H1 (cell line): ENCODE measurements at regions not wholly inside any gene's neighbourhood (a gene's known extent, or its start where the extent isn't known, plus 50 kb on each side); places are given as distances from the start of the nearest gene placed in this dataset.

ENCODE experiments used
- EGR1 ChIP-seq: IDR thresholded peaks from 2 replicates; pipeline ENCODE4 v1.6.1; 2011; ENCODE audit warnings: low read depth, low read length, borderline replicate concordance
- HDAC6 ChIP-seq: IDR thresholded peaks from one replicate; pipeline ENCODE4 v1.7.1; 2012; ENCODE audit warnings: low read depth, mild to moderate bottlenecking, inconsistent platforms, low read length, moderate library complexity
- SP4 ChIP-seq: IDR thresholded peaks from 2 replicates; pipeline ENCODE4 v1.6.1; 2012; ENCODE audit warnings: low read length, inconsistent platforms
- ZNF274 ChIP-seq: IDR thresholded peaks from 2 replicates; pipeline ENCODE4 v1.7.0; 2012; ENCODE audit warnings: low read length, borderline replicate concordance; ENCODE audit errors: extremely low read depth
- TF ChIP-seq, protein P1 (sequence below): IDR thresholded peaks from 2 replicates; pipeline ENCODE4 v1.6.1; 2012; ENCODE audit warnings: low read length, inconsistent platforms

DNA sequence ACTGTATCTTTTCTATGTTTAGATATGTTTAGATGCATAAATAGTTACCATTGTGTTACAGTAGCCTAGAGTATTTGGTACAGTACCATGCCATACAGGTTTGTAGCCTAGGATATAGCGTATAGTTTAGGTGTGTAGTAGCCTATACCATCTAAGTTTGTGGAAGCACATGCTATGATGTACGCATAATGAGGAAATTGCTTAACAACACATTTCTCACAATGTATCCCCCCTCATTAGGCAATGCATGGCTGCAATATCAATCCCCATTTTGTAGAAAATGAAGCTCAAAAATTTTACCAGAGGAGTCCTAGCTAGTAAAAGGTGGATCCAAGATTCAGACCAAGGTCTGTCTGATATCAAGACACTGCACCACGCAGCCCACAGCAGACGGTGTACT is 376.4 kb upstream of the NFE2L3 start (continued):
- TF ChIP-seq HDAC6 (no peak), ZNF274 (no peak), EGR1 (no peak), SP4 (no peak)
- TF ChIP-seq, protein P1, sequence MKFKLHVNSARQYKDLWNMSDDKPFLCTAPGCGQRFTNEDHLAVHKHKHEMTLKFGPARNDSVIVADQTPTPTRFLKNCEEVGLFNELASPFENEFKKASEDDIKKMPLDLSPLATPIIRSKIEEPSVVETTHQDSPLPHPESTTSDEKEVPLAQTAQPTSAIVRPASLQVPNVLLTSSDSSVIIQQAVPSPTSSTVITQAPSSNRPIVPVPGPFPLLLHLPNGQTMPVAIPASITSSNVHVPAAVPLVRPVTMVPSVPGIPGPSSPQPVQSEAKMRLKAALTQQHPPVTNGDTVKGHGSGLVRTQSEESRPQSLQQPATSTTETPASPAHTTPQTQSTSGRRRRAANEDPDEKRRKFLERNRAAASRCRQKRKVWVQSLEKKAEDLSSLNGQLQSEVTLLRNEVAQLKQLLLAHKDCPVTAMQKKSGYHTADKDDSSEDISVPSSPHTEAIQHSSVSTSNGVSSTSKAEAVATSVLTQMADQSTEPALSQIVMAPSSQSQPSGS = no peak
